ENCODE measurements at regions not wholly inside any gene's neighbourhood (a gene's known extent, or its start where the extent isn't known, plus 50 kb on each side); places are given as distances from the start of the nearest gene placed in this dataset.

GRCh38 chr15:93324186-93324975, 235.4 kb upstream of the RGMA start:
- TF ChIP-seq CTCF (IDR thresholded peaks at IDR 0.05): no peak
- CTCF ChIA-PET: no interaction called here

DNA sequence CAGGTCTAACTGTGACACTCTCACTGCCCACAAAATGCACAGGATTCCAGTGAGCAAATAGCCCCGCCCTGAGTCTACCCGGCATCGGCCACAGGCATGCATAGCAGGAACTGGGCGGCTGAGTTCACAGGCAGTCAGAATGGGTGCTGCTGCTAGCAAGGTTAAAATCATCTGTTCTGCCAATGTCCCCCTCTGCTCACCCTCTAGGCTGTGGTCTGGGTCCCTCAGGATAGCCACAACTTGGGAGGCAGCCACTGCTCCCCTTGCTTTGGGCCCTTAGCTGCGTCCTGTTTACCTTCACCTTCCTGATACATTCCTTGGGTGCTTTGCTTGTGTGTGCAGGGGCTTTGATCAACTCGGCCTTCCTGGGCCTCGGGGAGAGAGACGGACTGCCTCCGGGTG, 232.9 kb upstream of the RGMA start:
- H3K4me1 Mint-ChIP-seq: no peaks in the 10 kb centered on the region
- CTCF ChIA-PET: no interaction called here
- H3K4me3 Mint-ChIP-seq: no peak overlapping the region
- ATAC-seq (ENCODE audit: low read depth) (no peak), DNase-seq (no peak)
- no peak for TF ChIP-seq CTCF (IDR thresholded peaks at IDR 0.05)
- H3K36me3 Mint-ChIP-seq (ENCODE audit: low read depth): no peaks in the 10 kb centered on the region
- H3K27me3 Mint-ChIP-seq: no peaks in the 10 kb centered on the region
- POLR2A ChIA-PET: no interaction called here
- H3K9me3 Mint-ChIP-seq: no peaks in the 10 kb centered on the region
- intact Hi-C loops (cut with micrococcal nuclease): no loop called here
- no peak overlapping the region for H3K27ac Mint-ChIP-seq

More at GRCh38 chr15:93324186-93324975, 235.4 kb upstream of the RGMA start:
- ATAC-seq (ENCODE audit: low read depth): no peak
- DNase-seq: no peak
- no peaks in the 10 kb centered on the region for H3K9me3 Mint-ChIP-seq
- no peaks in the 10 kb centered on the region for H3K36me3 Mint-ChIP-seq (ENCODE audit: low read depth)
- H3K4me1 Mint-ChIP-seq: no peaks in the 10 kb centered on the region
- H3K27ac Mint-ChIP-seq: no peak overlapping the region
- POLR2A ChIA-PET: no interaction called here
- no peaks in the 10 kb centered on the region for H3K27me3 Mint-ChIP-seq
- intact Hi-C loops (cut with micrococcal nuclease): no loop called here
- no peak overlapping the region for H3K4me3 Mint-ChIP-seq

GRCh38 chr15:93319121-93319814, 230.3 kb upstream of the RGMA start:
- Mint-ChIP-seq H3K36me3 (ENCODE audit: low read depth) (no peaks in the 10 kb centered on the region), H3K27me3 (no peaks in the 10 kb centered on the region), H3K9me3 (no peaks in the 10 kb centered on the region), H3K27ac (no peak overlapping the region), H3K4me3 (no peak overlapping the region), H3K4me1 (no peaks in the 10 kb centered on the region)
- ChIA-PET POLR2A (no interaction called here), CTCF (no interaction called here)
- intact Hi-C loops (cut with micrococcal nuclease): no loop called here
- DNase-seq (no peak), ATAC-seq (ENCODE audit: low read depth) (no peak)
- TF ChIP-seq CTCF (IDR thresholded peaks at IDR 0.05): no peak

- H3K36me3 Mint-ChIP-seq (ENCODE audit: low read depth): no peaks in the 10 kb centered on the region
- ATAC-seq (ENCODE audit: low read depth): no peak
- no peaks in the 10 kb centered on the region for H3K27me3 Mint-ChIP-seq
- TF ChIP-seq CTCF (IDR thresholded peaks at IDR 0.05): no peak
- no peak for DNase-seq
- intact Hi-C loops (cut with micrococcal nuclease): no loop called here
- POLR2A ChIA-PET: no interaction called here
- no peaks in the 10 kb centered on the region for H3K9me3 Mint-ChIP-seq
- H3K4me3 Mint-ChIP-seq: no peak overlapping the region
- CTCF ChIA-PET: no interaction called here
- H3K27ac Mint-ChIP-seq: no peak overlapping the region
- H3K4me1 Mint-ChIP-seq: no peaks in the 10 kb centered on the region
Measured at GRCh38 chr15:93317772-93318171, 228.8 kb upstream of the RGMA start.

DNA sequence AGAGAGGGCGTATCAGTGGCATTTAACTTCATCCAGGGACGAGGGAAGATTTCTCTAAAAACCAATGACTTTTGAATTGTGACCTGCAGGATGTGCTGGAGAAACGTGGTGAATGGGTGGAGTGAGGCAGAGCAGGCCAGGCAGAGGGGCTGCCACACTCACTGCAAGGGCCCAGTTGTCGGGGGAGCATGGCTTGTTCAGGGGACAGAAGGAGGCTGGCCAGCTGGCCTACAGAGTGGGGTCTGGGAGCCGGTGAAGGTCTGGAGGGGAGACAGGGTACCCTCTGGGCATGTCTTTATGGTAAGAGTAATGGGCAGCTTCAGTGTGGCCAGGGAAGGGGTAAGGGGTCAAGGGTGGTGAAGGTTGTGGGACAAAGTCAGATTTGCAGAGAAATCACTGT, 225.2 kb upstream of the RGMA start:
- intact Hi-C loops (cut with micrococcal nuclease): no loop called here
- DNase-seq: no peak
- no peak for ATAC-seq (ENCODE audit: low read depth)
- H3K36me3 Mint-ChIP-seq (ENCODE audit: low read depth): no peaks in the 10 kb centered on the region
- no peak for TF ChIP-seq CTCF (IDR thresholded peaks at IDR 0.05)
- H3K4me3 Mint-ChIP-seq: no peak overlapping the region
- no peaks in the 10 kb centered on the region for H3K9me3 Mint-ChIP-seq
- POLR2A ChIA-PET: no interaction called here
- no peaks in the 10 kb centered on the region for H3K4me1 Mint-ChIP-seq
- CTCF ChIA-PET: no interaction called here
- H3K27me3 Mint-ChIP-seq: no peaks in the 10 kb centered on the region
- H3K27ac Mint-ChIP-seq: no peak overlapping the region

All from activated B cell treated with CpG ODN at 0.5 μM for 24 hours (primary cell).